LoVo (cell line): ENCODE measurements at regions not wholly inside any gene's neighbourhood (a gene's known extent, or its start where the extent isn't known, plus 50 kb on each side); places are given as distances from the start of the nearest gene placed in this dataset.

Source experiments
- DNase-seq: peaks from one replicate; pipeline ENCODE4 v3.0.0-alpha.2; 2016; ENCODE audit warnings: low spot score

- peak; percentile 81 for DNase-seq
These were observed 106.6 kb upstream of the SHH start for GRCh38 chr7:155918720-155919390.

DNA sequence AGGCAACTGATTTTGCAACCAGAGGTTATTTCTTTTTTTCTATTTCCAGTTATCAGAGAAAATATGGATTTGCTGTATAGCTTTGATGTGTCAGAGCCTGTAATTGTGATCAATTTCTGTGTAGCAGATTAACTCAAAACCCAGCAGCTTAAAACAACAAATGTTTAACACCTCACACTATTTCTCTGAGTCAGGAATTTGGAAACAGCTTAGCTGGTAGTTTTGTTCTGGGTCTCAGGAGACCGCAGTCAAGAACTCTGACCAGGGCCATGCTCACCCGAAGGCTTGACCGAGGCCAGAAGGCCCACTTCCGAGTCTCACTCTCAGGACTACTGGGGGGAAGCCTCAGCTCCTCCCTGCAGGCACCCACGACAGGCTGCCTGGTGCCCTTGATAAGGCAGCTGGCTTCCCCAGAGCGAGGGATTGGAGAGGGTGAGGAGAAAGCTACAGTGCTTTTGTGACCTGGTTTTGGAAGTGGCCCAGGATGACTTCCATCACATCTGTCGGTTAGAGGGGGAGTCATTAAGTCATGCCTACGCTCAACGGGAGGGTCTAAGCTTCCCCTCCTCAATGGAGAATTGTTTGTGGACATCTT lies 105.7 kb upstream of the SHH start:
- no peak for DNase-seq

DNA sequence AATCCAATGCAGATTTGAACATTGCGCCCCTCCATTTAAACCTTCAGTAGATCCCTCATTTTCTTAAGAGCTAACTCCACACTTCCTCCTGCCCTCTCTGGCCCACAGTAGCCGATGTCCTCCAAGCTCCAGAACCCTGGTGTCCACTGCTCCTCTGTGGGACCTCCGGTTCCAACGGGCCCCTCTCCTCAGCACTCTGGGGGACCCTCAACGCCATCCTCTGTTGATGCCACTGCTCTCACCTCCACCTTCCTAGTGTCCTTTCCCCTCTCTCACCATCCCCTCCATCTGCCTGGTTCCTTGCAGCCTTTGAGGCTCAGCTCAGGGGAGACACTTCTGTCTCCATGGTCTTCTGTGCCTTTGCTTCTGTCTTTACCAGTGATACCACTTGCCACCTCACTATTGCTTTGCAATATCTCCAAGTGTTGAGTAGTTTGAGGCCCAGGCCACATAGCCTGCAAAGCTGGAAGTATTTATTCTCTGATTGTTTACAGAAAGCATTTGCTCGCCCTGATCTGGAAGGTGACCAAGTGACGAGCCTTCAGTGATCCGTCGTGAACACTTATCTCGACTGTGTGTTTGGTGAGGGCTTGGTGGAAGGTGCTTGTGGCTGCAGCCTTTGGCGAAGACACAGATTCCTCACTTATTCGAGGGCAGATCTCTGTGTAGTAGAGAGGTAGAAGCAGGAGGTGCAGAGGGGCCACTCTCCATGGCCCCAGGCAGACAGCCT lies 104.8 kb upstream of the SHH start:
- DNase-seq = no peak

DNA sequence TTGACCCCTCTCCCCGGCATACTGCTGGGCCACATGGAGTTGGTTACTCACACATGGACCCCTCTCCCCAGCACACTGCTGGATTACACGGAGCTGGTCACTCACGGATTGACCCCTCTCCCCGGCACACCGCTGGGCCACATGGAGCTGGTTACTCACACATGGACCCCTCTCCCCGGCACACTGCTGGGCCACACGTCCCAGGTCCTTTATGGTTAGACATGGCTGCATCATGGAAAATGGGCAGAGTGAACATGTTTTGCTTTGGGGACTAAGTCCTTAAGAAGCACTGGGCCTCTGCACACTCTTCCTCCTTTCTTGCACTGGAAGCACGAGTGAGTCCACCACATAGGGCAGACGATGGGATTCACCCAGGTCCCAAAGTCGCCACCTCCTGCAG lies 102.1 kb upstream of the SHH start:
- DNase-seq = no peak

GRCh38 chr7:155913719-155914118 lies 101.5 kb upstream of the SHH start:
- no peak for DNase-seq

GRCh38 chr7:155913291-155913690 lies 101.0 kb upstream of the SHH start:
- DNase-seq = no peak

GRCh38 chr7:155911471-155912105 lies 99.3 kb upstream of the SHH start:
- DNase-seq = no peak

DNA sequence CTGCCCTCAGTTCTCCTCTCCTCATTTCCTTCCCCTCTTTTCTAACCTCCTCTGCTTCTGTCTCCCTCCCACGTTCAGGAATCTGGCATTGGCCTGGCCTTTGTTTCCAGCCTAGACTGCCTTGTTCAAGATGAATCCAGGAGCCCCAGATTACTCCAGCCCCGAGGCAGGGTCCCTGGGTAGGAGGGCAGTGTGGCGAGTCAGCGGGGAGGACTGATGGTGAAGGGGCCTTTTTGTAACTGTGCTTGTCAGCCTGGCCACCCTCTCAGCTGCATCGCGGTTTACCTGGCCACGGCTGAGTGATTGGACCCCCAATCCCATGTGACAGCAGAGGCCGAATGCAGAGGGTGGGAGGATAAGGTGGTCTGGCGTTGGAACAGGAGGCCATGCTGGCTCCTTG lies 96.1 kb upstream of the SHH start:
- DNase-seq = no peak

DNA sequence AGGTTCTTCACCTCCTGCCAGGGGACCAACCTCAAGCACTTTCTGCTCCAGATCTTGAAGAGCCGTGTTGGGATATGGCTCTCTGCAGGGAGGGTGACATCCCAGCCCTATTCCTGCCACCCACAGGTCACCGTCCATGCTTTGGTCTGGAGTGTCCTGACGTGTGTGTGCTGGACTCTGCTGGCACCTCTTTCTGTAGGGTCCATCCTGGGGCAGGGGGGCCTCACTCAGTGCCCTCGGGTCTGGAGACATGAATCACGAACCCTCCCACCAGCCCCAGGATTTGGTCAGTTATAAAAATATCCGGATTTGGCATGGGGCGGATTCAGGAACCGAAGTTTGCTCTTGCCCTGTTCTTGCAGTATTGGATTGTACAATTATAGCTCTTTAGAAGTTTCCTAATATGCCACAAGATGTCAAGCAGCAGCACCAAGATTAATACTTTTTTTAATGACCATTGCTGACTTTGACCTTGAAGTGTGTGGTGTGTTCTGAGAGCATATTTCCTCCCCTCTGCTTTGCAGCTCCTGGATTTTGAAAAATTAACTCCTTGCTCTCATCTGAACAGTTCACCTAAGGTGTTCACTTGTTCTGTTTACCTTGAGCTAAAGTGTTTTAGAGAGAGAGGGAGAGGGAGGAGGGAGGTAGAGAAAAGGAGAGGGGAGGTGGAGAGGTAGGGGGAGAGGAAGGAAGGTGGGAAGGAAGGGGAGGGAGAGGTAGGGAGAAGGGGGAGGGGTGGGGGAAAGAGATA lies 95.4 kb upstream of the SHH start:
- DNase-seq = no peak

- no peak for DNase-seq
These were observed 88.9 kb upstream of the SHH start for GRCh38 chr7:155901176-155901575.

DNA sequence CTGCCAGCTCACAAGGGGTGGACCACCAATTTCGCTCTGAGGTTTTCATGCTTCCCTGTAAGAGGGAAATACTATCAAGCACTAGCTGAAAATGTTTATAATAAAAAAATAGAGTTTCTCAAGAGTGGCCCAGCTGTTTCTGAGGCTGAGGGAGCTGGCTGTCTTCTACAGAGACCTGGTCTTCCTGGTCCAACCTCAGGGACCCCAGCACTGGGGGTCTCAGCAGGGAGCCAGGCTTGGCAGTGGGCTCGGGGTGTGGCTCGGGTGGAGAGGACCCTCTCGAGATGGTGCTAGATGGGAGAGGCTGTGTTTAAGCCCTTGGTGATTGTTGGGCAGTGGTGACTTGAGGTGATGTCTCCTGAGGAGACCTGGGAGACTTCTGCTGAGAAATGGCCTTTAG lies 87.3 kb upstream of the SHH start:
- DNase-seq = no peak

DNA sequence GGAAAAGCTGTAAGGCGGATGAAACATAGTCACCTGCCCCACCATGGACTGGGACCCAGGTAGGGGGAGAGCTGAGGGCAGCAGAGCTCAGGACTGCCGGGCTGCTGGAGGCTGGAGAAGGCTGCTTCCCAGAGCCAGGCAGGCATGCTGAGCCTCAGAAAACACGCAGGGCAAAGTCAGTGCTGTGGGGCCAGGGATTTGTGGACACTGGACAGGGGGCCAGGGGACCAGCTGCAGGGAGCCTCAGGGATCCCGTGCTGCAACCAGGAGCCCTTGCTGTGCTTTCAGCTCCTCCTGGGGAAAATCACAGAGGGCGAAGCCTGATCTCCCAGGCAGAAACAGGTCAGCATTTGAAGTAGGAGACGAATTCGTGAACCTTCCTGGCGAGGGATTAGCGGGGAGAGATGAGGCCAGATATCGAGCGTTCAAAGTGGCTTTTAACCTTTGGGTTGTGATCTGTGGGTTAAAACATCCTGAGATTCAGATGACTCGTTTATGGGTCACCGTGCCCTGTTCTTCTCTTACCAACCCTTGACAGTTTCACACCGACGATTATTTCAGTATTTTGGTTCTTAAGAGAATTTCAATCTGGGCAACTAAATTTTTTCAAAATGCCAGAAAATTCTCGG lies 85.6 kb upstream of the SHH start:
- no peak for DNase-seq

DNA sequence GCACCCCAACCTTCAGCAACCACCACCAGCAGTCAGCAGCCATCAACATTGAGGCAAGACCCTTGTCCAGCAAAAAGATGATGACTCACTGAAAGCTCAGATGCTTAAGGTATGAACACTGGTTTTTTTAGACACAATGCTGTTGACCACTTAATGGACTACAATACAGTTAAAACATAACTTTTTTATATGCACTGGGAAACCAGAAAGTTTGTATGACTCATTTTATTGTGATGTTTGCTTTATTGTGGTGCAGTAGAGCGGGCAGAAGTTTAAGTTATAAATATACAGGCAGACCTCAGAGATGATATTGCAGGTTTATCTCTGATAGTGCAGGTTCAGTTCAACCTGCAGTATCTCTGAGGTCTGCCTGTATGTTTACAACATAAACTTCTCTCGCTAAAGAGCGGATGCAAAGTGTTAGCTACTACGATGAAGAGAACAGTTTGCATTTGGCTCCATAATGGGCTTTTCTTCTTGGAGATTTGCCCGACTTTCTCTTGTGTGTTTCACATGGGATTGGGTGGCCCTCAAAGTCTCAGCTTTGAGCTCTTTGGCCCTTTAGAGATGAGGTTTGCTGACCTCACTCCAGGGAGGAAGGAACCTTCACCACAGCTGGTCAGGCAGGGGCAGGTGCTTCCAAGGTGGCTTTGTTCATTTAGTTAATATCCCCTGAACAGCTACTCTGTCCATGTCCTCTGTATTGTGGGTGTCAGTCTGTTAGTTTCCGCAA lies 84.4 kb upstream of the SHH start:
- DNase-seq = peak; percentile 81

GRCh38 chr7:155893664-155894063 lies 81.4 kb upstream of the SHH start:
- DNase-seq = no peak

DNA sequence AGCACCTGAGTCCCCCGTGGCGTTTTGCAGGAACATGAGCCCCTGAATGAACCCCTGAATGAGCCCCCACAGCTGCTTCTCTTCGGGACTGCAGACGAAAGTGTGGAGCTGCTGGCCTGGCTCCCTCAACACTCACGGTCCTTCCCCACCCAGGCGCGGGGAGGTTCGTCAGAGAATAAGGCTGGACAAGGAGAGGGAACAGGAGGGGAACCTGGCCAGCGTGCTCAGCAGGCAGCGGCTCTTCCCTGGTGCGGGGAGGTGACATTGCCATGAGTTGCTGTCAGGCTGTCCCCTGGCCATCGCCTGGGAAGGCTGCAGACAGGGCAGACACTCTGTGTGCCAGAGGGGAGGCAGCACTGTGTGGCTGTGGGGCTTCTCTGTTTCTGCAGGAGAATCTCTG lies 80.9 kb upstream of the SHH start:
- no peak for DNase-seq

DNA sequence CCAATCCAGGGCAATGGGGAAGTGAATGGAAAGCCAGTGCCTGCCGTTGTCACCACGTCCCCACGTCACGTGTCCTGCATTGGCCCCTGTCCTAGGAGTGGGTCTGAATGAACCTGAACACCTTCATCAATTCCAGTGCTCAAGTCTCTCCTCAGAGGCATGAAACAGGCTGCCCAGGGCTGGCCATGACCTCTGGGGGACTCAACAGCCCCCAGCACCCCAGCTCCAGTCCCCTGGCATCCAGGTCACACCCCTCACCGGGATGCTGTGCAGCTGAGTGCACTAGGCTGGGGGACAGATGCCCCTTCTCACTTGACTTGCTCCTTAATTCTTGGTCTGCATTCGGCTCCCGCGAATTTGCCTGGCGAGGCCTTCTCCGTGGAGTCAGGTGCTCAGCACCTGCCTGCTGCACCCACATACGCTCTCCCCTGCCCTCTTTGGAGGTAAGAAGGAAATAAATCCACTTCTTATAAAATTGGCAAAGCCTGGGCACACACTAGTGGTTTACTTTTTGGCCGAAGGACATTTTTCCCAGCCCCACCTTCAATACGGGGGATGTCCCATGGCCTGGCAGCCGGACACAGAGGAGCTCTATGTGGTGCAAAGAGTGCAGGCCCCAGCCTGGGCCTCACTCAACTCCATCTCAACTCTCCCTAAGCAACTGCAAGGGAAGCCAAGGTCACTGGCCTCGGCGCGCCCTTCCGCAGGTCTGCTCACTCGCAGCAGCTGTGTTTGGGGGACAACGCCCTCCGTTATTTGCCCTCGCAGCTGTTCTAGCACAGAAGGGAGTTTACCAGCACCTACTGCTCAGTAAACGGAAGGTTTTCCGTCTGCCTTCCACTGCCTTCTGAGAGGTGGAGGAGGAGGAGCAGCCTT lies 77.6 kb upstream of the SHH start:
- no peak for DNase-seq

- DNase-seq = no peak
These were observed 74.9 kb upstream of the SHH start for GRCh38 chr7:155887174-155887525.

GRCh38 chr7:155886391-155887173 lies 74.3 kb upstream of the SHH start:
- DNase-seq = no peak
